Endothelial cell of umbilical vein (primary cell): ENCODE measurements at regions not wholly inside any gene's neighbourhood (a gene's known extent, or its start where the extent isn't known, plus 50 kb on each side); places are given as distances from the start of the nearest gene placed in this dataset.

Source experiments
- BruUV-seq: library from RNA; stranded (reverse); fragments of 400-500 nt; replicated peaks from 2 replicates; lab custom pipeline; 2021; lab: Mats Ljungman, UMichigan
- CTCF ChIA-PET: fragments of 300-600, 350-600 bp; sonication (Branson Sonifier 250); formaldehyde crosslinking; loops from one replicate; lab custom pipeline; 2021; ENCODE audit warnings: antibody characterized with exemption, inconsistent platforms; lab: Charles Lee
- POLR2A ChIA-PET: fragments of 300-600, 350-600 bp; sonication (Branson Sonifier 250); formaldehyde crosslinking; loops from one replicate; lab custom pipeline; 2021; ENCODE audit warnings: antibody characterized with exemption, inconsistent platforms; lab: Charles Lee
- DNase-seq: peaks from one replicate; pipeline ENCODE4 v3.0.0-alpha.2; 2011; ENCODE audit warnings: low read depth, low spot score
- FAIRE-seq: peaks from 2 replicates; lab custom pipeline; 2011; peaks lifted over from hg19 to GRCh38; lab: Jason Lieb, UNC
- H2AFZ ChIP-seq: 2 replicates; pipeline ENCODE4 v1.6.0; 2012; ENCODE audit warnings: low read depth, low read length, control low read depth, inconsistent platforms
- H3K27ac ChIP-seq: 2 replicates; pipeline ENCODE4 v1.5.1; 2011; ENCODE audit warnings: low read depth, mild to moderate bottlenecking, control low read depth, low read length, moderate library complexity; ENCODE audit not compliant: insufficient read depth
- H3K27me3 ChIP-seq, 2 experiments: 2 replicates each; pipeline versions ENCODE4 v1.6.0 to v1.6.1; 2011; ENCODE audit warnings: low read length in 2 of 2, mixed read lengths in 1 of 2; ENCODE audit not compliant: control insufficient read depth in 2 of 2, insufficient read depth in 2 of 2
- H3K36me3 ChIP-seq, 2 experiments: 2 replicates in 1 of 2; 3 replicates in 1 of 2; pipeline ENCODE4 v1.5.1; 2011; ENCODE audit warnings: low read length in 2 of 2, mild to moderate bottlenecking in 1 of 2, moderate library complexity in 1 of 2; ENCODE audit not compliant: control insufficient read depth in 2 of 2, insufficient read depth in 2 of 2; ENCODE audit errors: extremely low read depth in 1 of 2
- H3K4me1 ChIP-seq: 3 replicates; pipeline ENCODE4 v1.5.1; 2011; ENCODE audit warnings: mild to moderate bottlenecking, low read length; ENCODE audit not compliant: control insufficient read depth, insufficient read depth; ENCODE audit errors: extremely low read depth
- H3K4me2 ChIP-seq: 2 replicates; pipeline ENCODE4 v1.6.1; 2011; ENCODE audit warnings: low read length, control low read depth, mixed read lengths; ENCODE audit not compliant: insufficient read depth
- H3K4me3 ChIP-seq, 3 experiments: fragments of 200-600 bp in 1 of 3; sonication (generic), shearing (Covaris generic) in 1 of 3; replicated peaks in 1 of 3; 2 replicates each; pipeline ENCODE4 v1.5.1; 2011 to 2016; ENCODE audit warnings: control low read depth in 3 of 3, low read length in 3 of 3, mild to moderate bottlenecking in 2 of 3, inconsistent platforms in 1 of 3, low read depth in 1 of 3, moderate library complexity in 1 of 3; ENCODE audit not compliant: insufficient read depth in 1 of 3
- H3K79me2 ChIP-seq: 2 replicates; pipeline ENCODE4 v1.6.0; 2012; ENCODE audit warnings: low read length, inconsistent platforms; ENCODE audit not compliant: control insufficient read depth, insufficient read depth
- H3K9ac ChIP-seq: replicated peaks from 2 replicates; pipeline ENCODE3; 2011; ENCODE audit warnings: low read length, control low read depth; ENCODE audit not compliant: insufficient read depth; ENCODE audit errors: extremely low read depth
- H3K9me1 ChIP-seq: replicated peaks from 3 replicates; pipeline ENCODE4 v1.6.0; 2011; ENCODE audit warnings: mild to moderate bottlenecking, low read length; ENCODE audit not compliant: control insufficient read depth, insufficient read depth; ENCODE audit errors: extremely low read depth
- H3K9me3 ChIP-seq: replicated peaks from 2 replicates; pipeline ENCODE4 v1.5.1; 2012; ENCODE audit warnings: low read length, inconsistent platforms; ENCODE audit not compliant: control insufficient read depth, insufficient read depth
- H4K20me1 ChIP-seq: replicated peaks from 2 replicates; pipeline ENCODE3; 2011; ENCODE audit warnings: mild to moderate bottlenecking, low read length; ENCODE audit not compliant: control insufficient read depth, insufficient read depth; ENCODE audit errors: extremely low read depth
- CTCF ChIP-seq, 2 donors: IDR thresholded peaks; 1 replicate in 1 of 2; 2 replicates in 1 of 2; pipeline ENCODE4 v1.5.1; 2011; ENCODE audit warnings: low read length in 2 of 2, mild to moderate bottlenecking in 2 of 2, moderate library complexity in 2 of 2, control low read depth in 1 of 2, inconsistent platforms in 1 of 2, low read depth in 1 of 2; ENCODE audit not compliant: insufficient read depth in 1 of 2; ENCODE audit errors: extremely low read depth in 1 of 2
- EZH2 ChIP-seq: IDR thresholded peaks from 2 replicates; pipeline ENCODE4 v1.6.1; 2012; ENCODE audit warnings: borderline replicate concordance, low read depth, mild to moderate bottlenecking, moderate library complexity, low read length, inconsistent platforms; ENCODE audit not compliant: severe bottlenecking
- FOS ChIP-seq: IDR thresholded peaks from 2 replicates; pipeline ENCODE4 v1.6.1; 2011; ENCODE audit warnings: mild to moderate bottlenecking, low read length, moderate library complexity, borderline replicate concordance; ENCODE audit not compliant: insufficient read depth
- GATA2 ChIP-seq: IDR thresholded peaks from 2 replicates; pipeline ENCODE4 v1.7.0; 2011; ENCODE audit warnings: low read depth, mild to moderate bottlenecking, moderate library complexity, mixed read lengths, low read length; ENCODE audit not compliant: insufficient read length, insufficient read depth
- JUN ChIP-seq: IDR thresholded peaks from 2 replicates; pipeline ENCODE4 v1.6.1; 2011; ENCODE audit warnings: borderline replicate concordance, low read depth; ENCODE audit not compliant: insufficient read length, insufficient read depth
- MAX ChIP-seq: IDR thresholded peaks from 2 replicates; pipeline ENCODE4 v1.6.1; 2011; ENCODE audit not compliant: insufficient read depth, insufficient read length
- MYC ChIP-seq: IDR thresholded peaks from one replicate; pipeline ENCODE4 v1.6.1; 2011; ENCODE audit warnings: mild to moderate bottlenecking, low read depth, low read length
- POLR2A ChIP-seq: IDR thresholded peaks from 2 replicates; pipeline ENCODE4 v1.6.1; 2012; ENCODE audit warnings: low read depth, mild to moderate bottlenecking, control low read depth, low read length
- POLR2AphosphoS5 ChIP-seq: IDR thresholded peaks from 2 replicates; pipeline ENCODE4 v1.6.1; 2012; ENCODE audit warnings: low read depth, mild to moderate bottlenecking, control low read depth, low read length, moderate library complexity; ENCODE audit not compliant: insufficient read depth
- dilution Hi-C: fragments of 300-500 bp; cut with MboI; formaldehyde crosslinking; loops from one replicate; pipeline ENCODE4 v1.15.0; 2019; ENCODE audit warnings: low sequenced_read_pairs; ENCODE audit not compliant: extremely low pct_ligation_motif_present
- intact Hi-C: fragments of 100-400 bp; cut with micrococcal nuclease; formaldehyde crosslinking; loops from one replicate; pipeline ENCODE4 v1.10.0; 2022

GRCh38 chr6:121694389-121694788, 258.9 kb downstream of the GJA1 start:
- H4K20me1 ChIP-seq = no peaks in the 10 kb centered on the region

More at GRCh38 chr6:121694389-121694788, 258.9 kb downstream of the GJA1 start:
- Histone ChIP-seq H3K9me3 (no peaks in the 10 kb centered on the region), H3K4me2 (no peak overlapping the region), H3K4me1 (peaks cover 11% of the 10 kb centered on the region), H3K9me1 (no peaks in the 10 kb centered on the region), H3K9ac (no peak overlapping the region), H3K27me3 (no peaks in the 10 kb centered on the region), H3K79me2 (no peaks in the 10 kb centered on the region), H3K36me3 (no peaks in the 10 kb centered on the region), H3K4me3 (no peak overlapping the region), H3K27ac (no peak overlapping the region), H2AFZ (no peak overlapping the region)
- ChIA-PET POLR2A (no interaction called here), CTCF (no interaction called here)
- FAIRE-seq = no peak
- dilution Hi-C loops = no loop called here
- TF ChIP-seq FOS (no peak), CTCF (IDR thresholded peaks at IDR 0.05; ENCODE audit: extremely low read depth in 1 of 2, insufficient read depth in 1 of 2, low read depth in 1 of 2, low read length in 2 of 2) (no peak), MAX (no peak), POLR2AphosphoS5 (no peak), JUN (no peak), EZH2 (no peak), GATA2 (no peak), MYC (no peak), POLR2A (no peak)
- no peak for DNase-seq
- intact Hi-C loops = no loop called here
- no TSS peak for BruUV-seq
